OCI-LY3 (cell line): ENCODE measurements at regions not wholly inside any gene's neighbourhood (a gene's known extent, or its start where the extent isn't known, plus 50 kb on each side); places are given as distances from the start of the nearest gene placed in this dataset.

Experiments used
- CTCF ChIP-seq: fragments of 200-600, 300-600 bp; sonication (generic); IDR thresholded peaks from 2 replicates; pipeline ENCODE4 v1.5.1; 2014; ENCODE audit warnings: antibody characterized with exemption, low read length, low read depth
- EZH2phosphoT487 ChIP-seq: fragments of 200-600 bp; shearing (Covaris generic); IDR thresholded peaks from 2 replicates; pipeline ENCODE4 v1.6.1; 2018; ENCODE audit warnings: antibody characterized with exemption, mixed run types, low read depth

DNA sequence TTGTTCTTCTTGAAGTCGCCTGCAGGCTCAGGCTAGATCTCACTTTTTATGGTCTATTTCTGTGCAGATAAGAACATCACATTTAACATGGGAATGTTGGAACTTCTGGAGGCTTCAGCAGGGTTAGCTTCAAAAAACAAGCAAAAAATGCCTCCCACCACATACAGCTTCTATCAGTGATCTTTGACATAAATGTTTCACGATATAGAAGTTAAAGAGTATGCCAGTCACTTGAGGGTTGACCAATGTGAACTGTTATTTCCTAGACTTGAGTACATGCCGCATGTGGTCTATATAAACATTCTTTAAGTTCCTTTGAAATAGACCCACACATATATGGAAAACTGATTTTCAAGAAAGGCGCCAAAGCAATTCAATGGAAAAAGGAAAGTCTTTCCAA lies 219.2 kb upstream of the KLF14 start:
- TF ChIP-seq CTCF = no peak
- no peak for TF ChIP-seq EZH2phosphoT487
